ENCODE measurements at regions not wholly inside any gene's neighbourhood (a gene's known extent, or its start where the extent isn't known, plus 50 kb on each side); places are given as distances from the start of the nearest gene placed in this dataset.
"Not testable (repeated sequence)": the region's sequence is repeated elsewhere in the genome, so short reads cannot be mapped to it uniquely, and the experiment has no call there.

DNA sequence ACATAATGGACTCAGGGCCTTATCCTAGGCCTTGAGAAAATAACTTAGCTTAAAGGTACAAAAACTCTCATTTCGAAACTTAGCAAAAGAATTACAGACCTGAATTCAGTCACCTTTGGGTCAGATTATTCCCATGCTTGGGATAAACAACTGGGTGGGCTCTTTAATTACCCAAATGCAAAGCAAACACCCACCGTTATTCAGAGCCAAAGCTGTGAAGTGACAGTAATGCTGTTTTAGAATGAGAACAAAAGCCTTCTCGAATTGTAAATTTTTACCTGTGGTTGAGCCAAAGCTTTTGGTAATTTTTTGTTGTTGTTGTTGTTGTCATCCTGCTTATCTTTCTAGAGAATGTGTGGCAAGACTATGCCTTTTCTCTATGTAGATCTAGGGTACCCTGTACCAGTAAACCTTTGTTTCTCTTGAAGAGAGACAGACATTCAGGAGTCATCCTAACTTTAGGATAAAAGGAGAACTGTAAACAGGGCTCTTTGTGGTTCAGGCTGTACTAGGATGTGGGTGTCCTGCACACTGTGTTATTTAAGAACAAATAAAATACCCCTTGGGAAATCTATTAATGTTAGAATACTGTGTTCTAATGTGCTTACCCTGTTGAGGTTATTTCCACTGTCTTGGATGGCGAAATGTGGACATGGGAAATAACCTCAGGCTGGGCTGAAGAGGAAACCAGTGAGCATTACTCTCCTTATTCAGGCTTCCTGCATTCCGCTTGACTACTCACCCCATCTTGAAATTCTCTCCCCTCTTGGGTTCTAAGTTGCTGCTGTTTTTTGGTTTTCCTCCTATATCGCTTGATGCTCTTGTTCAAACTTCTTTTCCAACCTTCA lies 480.7 kb downstream of the CD83 start:
- no peak overlapping the region for H3K18ac ChIP-seq (ENCODE audit: low read length)
- H3K4me3 ChIP-seq (ENCODE audit: low read length in 2 of 2) = no peak overlapping the region
- no CpG with 5 or more reads among the region's 6 CpGs for WGBS, 2 donors (ENCODE audit: extremely low coverage in 2 of 2, insufficient read length in 2 of 2, insufficient replicate concordance in 1 of 2)

GRCh38 chr6:14600306-14600705 lies 482.7 kb downstream of the CD83 start:
- H2BK12ac ChIP-seq (ENCODE audit: low read length); H3K4me2 ChIP-seq (ENCODE audit: insufficient read depth, low read length, poor library complexity, severe bottlenecking); H3K4me1 ChIP-seq (ENCODE audit: control insufficient read depth in 2 of 2, insufficient read depth in 1 of 2, low read depth in 1 of 2, low read length in 2 of 2); H2BK120ac ChIP-seq (ENCODE audit: low read depth, low read length); H3K27ac ChIP-seq (replicated peaks; ENCODE audit: low read length); H3K18ac ChIP-seq (ENCODE audit: low read length); H2AFZ ChIP-seq (ENCODE audit: low read length); H3K14ac ChIP-seq (ENCODE audit: low read length); H3K4me3 ChIP-seq (ENCODE audit: low read length in 2 of 2); H3K9ac ChIP-seq (ENCODE audit: low read depth, low read length, poor library complexity); DNase-seq (ENCODE audit: low spot score); H2BK5ac ChIP-seq (ENCODE audit: low read length); H3K23ac ChIP-seq (ENCODE audit: low read depth, low read length, poor library complexity); H2AK5ac ChIP-seq (ENCODE audit: low read depth, low read length); H3K36me3 ChIP-seq (replicated peaks in 1 of 2; ENCODE audit: control insufficient read depth in 2 of 2, insufficient read depth in 2 of 2, low read length in 2 of 2); H3K27me3 ChIP-seq (ENCODE audit: control insufficient read depth in 3 of 3, insufficient read depth in 3 of 3, low read depth in 1 of 3, low read length in 3 of 3); H3K9me3 ChIP-seq (replicated peaks in 1 of 2; ENCODE audit: control insufficient read depth in 2 of 2, insufficient read depth in 1 of 2, low read depth in 1 of 2, low read length in 2 of 2); H2BK15ac ChIP-seq (ENCODE audit: low read length); H4K91ac ChIP-seq (ENCODE audit: low read depth, low read length, poor library complexity); H4K8ac ChIP-seq (ENCODE audit: low read depth, low read length); H3K79me1 ChIP-seq (ENCODE audit: low read depth, low read length); H3K4ac ChIP-seq (ENCODE audit: low read length): not testable (repeated sequence)
- no CpG with 5 or more reads among the region's 8 CpGs for whole genome bisulfite sequencing, 2 donors (ENCODE audit: extremely low coverage in 2 of 2, insufficient read length in 2 of 2, insufficient replicate concordance in 1 of 2)

More for the DNA sequence above, 480.7 kb downstream of the CD83 start:
- H3K79me1 ChIP-seq (ENCODE audit: low read depth, low read length) = no peaks in the 10 kb centered on the region
- no peak overlapping the region for H2AFZ ChIP-seq (ENCODE audit: low read length)
- H2BK12ac ChIP-seq (ENCODE audit: low read length) = no peak overlapping the region
- no peak overlapping the region for H4K8ac ChIP-seq (ENCODE audit: low read depth, low read length)
- H4K91ac ChIP-seq (ENCODE audit: low read depth, low read length, poor library complexity) = no peak overlapping the region
- DNase-seq (ENCODE audit: low spot score) = no peak
- H3K23ac ChIP-seq (ENCODE audit: low read depth, low read length, poor library complexity) = no peak overlapping the region
- H3K36me3 ChIP-seq (replicated peaks in 1 of 2; ENCODE audit: control insufficient read depth in 2 of 2, insufficient read depth in 2 of 2, low read length in 2 of 2) = no peaks in the 10 kb centered on the region
- no peak overlapping the region for H2AK5ac ChIP-seq (ENCODE audit: low read depth, low read length)
- no peaks in the 10 kb centered on the region for H3K9me3 ChIP-seq (replicated peaks in 1 of 2; ENCODE audit: control insufficient read depth in 2 of 2, insufficient read depth in 1 of 2, low read depth in 1 of 2, low read length in 2 of 2)
- peaks cover 0 to 9% of the 10 kb centered on the region in 2 donors for H3K4me1 ChIP-seq (ENCODE audit: control insufficient read depth in 2 of 2, insufficient read depth in 1 of 2, low read depth in 1 of 2, low read length in 2 of 2)
- H3K27ac ChIP-seq (replicated peaks; ENCODE audit: low read length) = no peak overlapping the region
- H2BK5ac ChIP-seq (ENCODE audit: low read length) = no peak overlapping the region
- H2BK120ac ChIP-seq (ENCODE audit: low read depth, low read length) = no peak overlapping the region
- no peak overlapping the region for H2BK15ac ChIP-seq (ENCODE audit: low read length)
- H3K9ac ChIP-seq (ENCODE audit: low read depth, low read length, poor library complexity) = no peak overlapping the region
- H3K27me3 ChIP-seq (ENCODE audit: control insufficient read depth in 3 of 3, insufficient read depth in 3 of 3, low read depth in 1 of 3, low read length in 3 of 3) = no peaks in the 10 kb centered on the region
- no peak overlapping the region for H3K4ac ChIP-seq (ENCODE audit: low read length)
- no peak overlapping the region for H3K4me2 ChIP-seq (ENCODE audit: insufficient read depth, low read length, poor library complexity, severe bottlenecking)
- no peak overlapping the region for H3K14ac ChIP-seq (ENCODE audit: low read length)

- Histone ChIP-seq H2BK12ac (ENCODE audit: low read length) (no peak overlapping the region), H3K79me1 (ENCODE audit: low read depth, low read length) (no peaks in the 10 kb centered on the region), H2AK5ac (ENCODE audit: low read depth, low read length) (no peak overlapping the region), H3K9ac (ENCODE audit: low read depth, low read length, poor library complexity) (no peak overlapping the region), H4K91ac (ENCODE audit: low read depth, low read length, poor library complexity) (no peak overlapping the region), H2BK5ac (ENCODE audit: low read length) (no peak overlapping the region), H3K9me3 (replicated peaks in 1 of 2; ENCODE audit: control insufficient read depth in 2 of 2, insufficient read depth in 1 of 2, low read depth in 1 of 2, low read length in 2 of 2) (no peaks in the 10 kb centered on the region), H3K36me3 (replicated peaks in 1 of 2; ENCODE audit: control insufficient read depth in 2 of 2, insufficient read depth in 2 of 2, low read length in 2 of 2) (no peaks in the 10 kb centered on the region), H2BK15ac (ENCODE audit: low read length) (no peak overlapping the region), H3K23ac (ENCODE audit: low read depth, low read length, poor library complexity) (no peak overlapping the region), H3K27ac (replicated peaks; ENCODE audit: low read length) (no peak overlapping the region), H3K4me3 (ENCODE audit: low read length in 2 of 2) (no peak overlapping the region), H2BK120ac (ENCODE audit: low read depth, low read length) (no peak overlapping the region), H3K14ac (ENCODE audit: low read length) (no peak overlapping the region), H3K4me1 (ENCODE audit: control insufficient read depth in 2 of 2, insufficient read depth in 1 of 2, low read depth in 1 of 2, low read length in 2 of 2) (peaks cover 0 to 4% of the 10 kb centered on the region in 2 donors), H3K4me2 (ENCODE audit: insufficient read depth, low read length, poor library complexity, severe bottlenecking) (no peak overlapping the region), H3K18ac (ENCODE audit: low read length) (no peak overlapping the region), H2AFZ (ENCODE audit: low read length) (no peak overlapping the region), H3K4ac (ENCODE audit: low read length) (no peak overlapping the region), H3K27me3 (ENCODE audit: control insufficient read depth in 3 of 3, insufficient read depth in 3 of 3, low read depth in 1 of 3, low read length in 3 of 3) (no peaks in the 10 kb centered on the region), H4K8ac (ENCODE audit: low read depth, low read length) (no peak overlapping the region)
- no CpG with 5 or more reads among the region's 7 CpGs for WGBS, 2 donors (ENCODE audit: extremely low coverage in 2 of 2, insufficient read length in 2 of 2, insufficient replicate concordance in 1 of 2)
- DNase-seq (ENCODE audit: low spot score) = no peak
Measured at GRCh38 chr6:14601490-14601889, 483.9 kb downstream of the CD83 start.

GRCh38 chr6:14606353-14606752 lies 488.8 kb downstream of the CD83 start:
- Histone ChIP-seq H2BK5ac (ENCODE audit: low read length) (no peak overlapping the region), H3K4me2 (ENCODE audit: insufficient read depth, low read length, poor library complexity, severe bottlenecking) (no peak overlapping the region), H2AK5ac (ENCODE audit: low read depth, low read length) (no peak overlapping the region), H2BK15ac (ENCODE audit: low read length) (no peak overlapping the region), H3K4me1 (ENCODE audit: control insufficient read depth in 2 of 2, insufficient read depth in 1 of 2, low read depth in 1 of 2, low read length in 2 of 2) (no peaks in the 10 kb centered on the region), H3K18ac (ENCODE audit: low read length) (no peak overlapping the region), H2AFZ (ENCODE audit: low read length) (no peak overlapping the region), H3K9ac (ENCODE audit: low read depth, low read length, poor library complexity) (no peak overlapping the region), H3K79me1 (ENCODE audit: low read depth, low read length) (no peaks in the 10 kb centered on the region), H4K91ac (ENCODE audit: low read depth, low read length, poor library complexity) (no peak overlapping the region), H3K27me3 (ENCODE audit: control insufficient read depth in 3 of 3, insufficient read depth in 3 of 3, low read depth in 1 of 3, low read length in 3 of 3) (no peaks in the 10 kb centered on the region), H3K14ac (ENCODE audit: low read length) (no peak overlapping the region), H3K4me3 (ENCODE audit: low read length in 2 of 2) (no peak overlapping the region), H3K27ac (replicated peaks; ENCODE audit: low read length) (no peak overlapping the region), H4K8ac (ENCODE audit: low read depth, low read length) (no peak overlapping the region), H3K9me3 (replicated peaks in 1 of 2; ENCODE audit: control insufficient read depth in 2 of 2, insufficient read depth in 1 of 2, low read depth in 1 of 2, low read length in 2 of 2) (no peaks in the 10 kb centered on the region), H3K36me3 (replicated peaks in 1 of 2; ENCODE audit: control insufficient read depth in 2 of 2, insufficient read depth in 2 of 2, low read length in 2 of 2) (no peaks in the 10 kb centered on the region), H3K23ac (ENCODE audit: low read depth, low read length, poor library complexity) (no peak overlapping the region), H2BK12ac (ENCODE audit: low read length) (no peak overlapping the region), H2BK120ac (ENCODE audit: low read depth, low read length) (no peak overlapping the region), H3K4ac (ENCODE audit: low read length) (no peak overlapping the region)
- no peak for DNase-seq (ENCODE audit: low spot score)
- no CpG with 5 or more reads among the region's 5 CpGs for WGBS, 2 donors (ENCODE audit: extremely low coverage in 2 of 2, insufficient read length in 2 of 2, insufficient replicate concordance in 1 of 2)
